ENCODE measurements at regions not wholly inside any gene's neighbourhood (a gene's known extent, or its start where the extent isn't known, plus 50 kb on each side); places are given as distances from the start of the nearest gene placed in this dataset.

DNA sequence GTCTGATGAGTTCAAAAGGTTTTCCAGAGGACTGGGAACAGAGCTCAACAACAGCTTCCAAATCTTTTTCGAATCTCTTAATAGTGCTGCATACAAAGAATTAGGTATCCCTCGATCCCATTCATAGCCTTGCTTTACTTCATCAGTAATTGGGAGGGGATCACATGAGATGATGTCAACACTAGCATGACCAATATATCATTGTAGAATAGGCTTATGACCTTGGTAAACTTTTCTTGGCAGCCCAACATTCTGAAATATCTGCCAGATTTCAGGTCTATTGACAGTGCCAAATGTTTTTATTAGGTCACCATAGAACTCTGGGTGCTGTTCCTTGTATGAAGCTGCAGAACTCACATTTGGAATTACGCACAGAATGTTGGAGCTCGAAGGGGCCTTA is 228.9 kb downstream of the FGF10 start (continued):
- TF ChIP-seq, protein P1, sequence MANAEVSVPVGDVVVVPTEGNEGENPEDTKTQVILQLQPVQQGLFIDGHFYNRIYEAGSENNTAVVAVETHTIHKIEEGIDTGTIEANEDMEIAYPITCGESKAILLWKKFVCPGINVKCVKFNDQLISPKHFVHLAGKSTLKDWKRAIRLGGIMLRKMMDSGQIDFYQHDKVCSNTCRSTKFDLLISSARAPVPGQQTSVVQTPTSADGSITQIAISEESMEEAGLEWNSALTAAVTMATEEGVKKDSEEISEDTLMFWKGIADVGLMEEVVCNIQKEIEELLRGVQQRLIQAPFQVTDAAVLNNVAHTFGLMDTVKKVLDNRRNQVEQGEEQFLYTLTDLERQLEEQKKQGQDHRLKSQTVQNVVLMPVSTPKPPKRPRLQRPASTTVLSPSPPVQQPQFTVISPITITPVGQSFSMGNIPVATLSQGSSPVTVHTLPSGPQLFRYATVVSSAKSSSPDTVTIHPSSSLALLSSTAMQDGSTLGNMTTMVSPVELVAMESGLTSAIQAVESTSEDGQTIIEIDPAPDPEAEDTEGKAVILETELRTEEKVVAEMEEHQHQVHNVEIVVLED (CRISPR knock-in tag; IDR thresholded peaks at IDR 0.05), result no peak
- no peak for TF ChIP-seq BHLHE40 (IDR thresholded peaks at IDR 0.05; ENCODE audit: low read length)
- TF ChIP-seq CGGBP1 (CRISPR knock-in tag; IDR thresholded peaks at IDR 0.05), result no peak
- TF ChIP-seq, protein P2, sequence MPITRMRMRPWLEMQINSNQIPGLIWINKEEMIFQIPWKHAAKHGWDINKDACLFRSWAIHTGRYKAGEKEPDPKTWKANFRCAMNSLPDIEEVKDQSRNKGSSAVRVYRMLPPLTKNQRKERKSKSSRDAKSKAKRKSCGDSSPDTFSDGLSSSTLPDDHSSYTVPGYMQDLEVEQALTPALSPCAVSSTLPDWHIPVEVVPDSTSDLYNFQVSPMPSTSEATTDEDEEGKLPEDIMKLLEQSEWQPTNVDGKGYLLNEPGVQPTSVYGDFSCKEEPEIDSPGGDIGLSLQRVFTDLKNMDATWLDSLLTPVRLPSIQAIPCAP (CRISPR knock-in tag; IDR thresholded peaks at IDR 0.05; ENCODE audit: borderline replicate concordance), result no peak
- TF ChIP-seq ZKSCAN1 (IDR thresholded peaks at IDR 0.05; ENCODE audit: low read depth, low read length), result no peak

DNA sequence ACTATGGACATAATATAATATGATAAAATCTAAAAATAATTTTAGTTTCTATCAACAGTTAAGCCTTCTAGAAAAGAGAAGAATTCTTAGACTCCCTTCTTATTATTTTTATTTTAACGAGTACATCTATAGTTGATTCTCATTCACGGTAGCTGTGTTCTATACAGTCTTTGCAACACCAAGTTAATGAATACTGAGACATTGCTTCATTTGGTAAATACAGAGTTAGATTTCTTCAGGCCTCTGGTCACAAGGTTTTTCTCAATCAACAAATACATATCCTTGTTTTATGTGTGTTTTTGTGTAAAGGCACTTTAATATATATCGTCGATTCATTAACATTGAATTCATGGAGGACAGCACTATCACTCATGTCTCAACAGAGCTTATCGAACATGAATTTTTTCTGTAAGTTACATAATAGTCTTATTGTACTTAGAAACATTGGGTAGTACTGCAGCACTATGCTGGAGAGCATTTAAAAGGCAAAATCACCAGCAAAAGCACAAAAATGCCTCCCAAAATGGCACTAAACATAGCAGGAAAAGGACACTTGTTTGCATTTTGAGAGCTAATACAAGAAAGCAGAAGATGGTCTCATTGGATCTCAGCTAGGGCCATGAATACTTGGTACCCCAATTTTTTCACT is 239.0 kb downstream of the FGF10 start:
- H3K36me3 ChIP-seq (ENCODE audit: control insufficient read depth, insufficient read depth, low read length), result no peaks in the 10 kb centered on the region
- peaks cover 5% of the 10 kb centered on the region; the same call in 1 of the 2 replicates for H3K9me3 ChIP-seq (replicated peaks; ENCODE audit: control insufficient read depth, insufficient read depth, low read depth, low read length)
- intact Hi-C loops (cut with micrococcal nuclease), result no loop called here
- no peaks in the 10 kb centered on the region for H3K79me2 ChIP-seq (ENCODE audit: control insufficient read depth, insufficient read depth, low read length)
- H3K9ac ChIP-seq (ENCODE audit: insufficient read depth in 1 of 2, low read depth in 2 of 2, low read length in 2 of 2), result no peak overlapping the region
- no peak for DNase-seq (ENCODE audit: extremely low read depth in 1 of 4, low spot score in 3 of 4)
- ATAC-seq, result no peak
- no peaks in the 10 kb centered on the region for H3K9me1 ChIP-seq (ENCODE audit: control insufficient read depth, insufficient read depth, low read length)
- no peaks in the 10 kb centered on the region for H4K20me1 ChIP-seq (replicated peaks; ENCODE audit: control insufficient read depth, insufficient read depth, low read length)
- H3K4me1 ChIP-seq (replicated peaks in 1 of 2; ENCODE audit: control insufficient read depth in 2 of 2, insufficient read depth in 2 of 2, low read length in 2 of 2), result no peaks in the 10 kb centered on the region
- no peak overlapping the region for H3K27ac ChIP-seq (ENCODE audit: extremely low read depth, low read depth, low read length)
- CTCF ChIA-PET (ENCODE audit: low intra/inter-chr PET ratio), result no interaction called here
- in situ Hi-C loops (cut with MboI), result no loop called here
- no peak for FAIRE-seq
- no peak overlapping the region for H2AFZ ChIP-seq (ENCODE audit: low read depth, low read length)
- H3K27me3 ChIP-seq (ENCODE audit: control insufficient read depth in 2 of 2, insufficient read depth in 2 of 2, low read length in 2 of 2), result no peaks in the 10 kb centered on the region
- POLR2A ChIA-PET, result no interaction called here
- no peak overlapping the region for H3K4me3 ChIP-seq
- no TSS peak for BruUV-seq (replicated peaks)
- no peak overlapping the region for H3K4me2 ChIP-seq (ENCODE audit: insufficient read depth, low read length)
- 3% methylated on average over 5 of the region's 5 CpGs for WGBS (ENCODE audit: insufficient coverage, low coverage, missing lambda C conversion rate)
- TF ChIP-seq, protein P3, sequence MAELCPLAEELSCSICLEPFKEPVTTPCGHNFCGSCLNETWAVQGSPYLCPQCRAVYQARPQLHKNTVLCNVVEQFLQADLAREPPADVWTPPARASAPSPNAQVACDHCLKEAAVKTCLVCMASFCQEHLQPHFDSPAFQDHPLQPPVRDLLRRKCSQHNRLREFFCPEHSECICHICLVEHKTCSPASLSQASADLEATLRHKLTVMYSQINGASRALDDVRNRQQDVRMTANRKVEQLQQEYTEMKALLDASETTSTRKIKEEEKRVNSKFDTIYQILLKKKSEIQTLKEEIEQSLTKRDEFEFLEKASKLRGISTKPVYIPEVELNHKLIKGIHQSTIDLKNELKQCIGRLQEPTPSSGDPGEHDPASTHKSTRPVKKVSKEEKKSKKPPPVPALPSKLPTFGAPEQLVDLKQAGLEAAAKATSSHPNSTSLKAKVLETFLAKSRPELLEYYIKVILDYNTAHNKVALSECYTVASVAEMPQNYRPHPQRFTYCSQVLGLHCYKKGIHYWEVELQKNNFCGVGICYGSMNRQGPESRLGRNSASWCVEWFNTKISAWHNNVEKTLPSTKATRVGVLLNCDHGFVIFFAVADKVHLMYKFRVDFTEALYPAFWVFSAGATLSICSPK (IDR thresholded peaks at IDR 0.05; ENCODE audit: borderline replicate concordance), result no peak
- TF ChIP-seq POLR2B (IDR thresholded peaks at IDR 0.05; ENCODE audit: low read depth, partially characterized antibody) (no peak), ASH1L (IDR thresholded peaks at IDR 0.05; ENCODE audit: borderline replicate concordance, low read depth, partially characterized antibody) (no peak), ZNF408 (CRISPR knock-in tag; IDR thresholded peaks at IDR 0.05; ENCODE audit: low read depth) (no peak), SNIP1 (IDR thresholded peaks at IDR 0.05; ENCODE audit: low read depth) (no peak), SRSF9 (IDR thresholded peaks at IDR 0.05; ENCODE audit: borderline replicate concordance, low read depth, low read length) (no peak), PHB (CRISPR knock-in tag; IDR thresholded peaks at IDR 0.05) (no peak), ZNF316 (IDR thresholded peaks at IDR 0.05) (no peak), KDM5B (IDR thresholded peaks at IDR 0.05; ENCODE audit: insufficient replicate concordance, low read depth, low read length) (no peak), RFX5 (IDR thresholded peaks at IDR 0.05; ENCODE audit: low read depth, low read length) (no peak), TRIM24 (IDR thresholded peaks at IDR 0.05) (no peak), KLF6 (CRISPR knock-in tag; IDR thresholded peaks at IDR 0.05; ENCODE audit: borderline replicate concordance) (no peak), CBX3 (IDR thresholded peaks at IDR 0.05; ENCODE audit: borderline replicate concordance in 1 of 2, low read length in 2 of 2) (no peak)
